Esophagus muscularis mucosa (tissue), 4 donors: ENCODE measurements at regions not wholly inside any gene's neighbourhood (a gene's known extent, or its start where the extent isn't known, plus 50 kb on each side); places are given as distances from the start of the nearest gene placed in this dataset.

Experiments used
- DNase-seq: peaks from one replicate; pipeline ENCODE4 v3.0.0-alpha.2; 2017; ENCODE audit errors: extremely low spot score
- H3K27ac ChIP-seq, 4 donors: fragments of 200-600 bp; sonication (generic); replicated peaks in 1 of 4; 1 replicate in 3 of 4; 2 replicates in 1 of 4; pipeline ENCODE4 v1.5.1; 2016 to 2019; ENCODE audit warnings: mild to moderate bottlenecking in 1 of 4
- H3K27me3 ChIP-seq, 4 donors: fragments of 200-600 bp; sonication (generic); one replicate each; pipeline versions ENCODE4 v1.5.1 to v1.6.0; 2016 to 2019
- H3K36me3 ChIP-seq, 4 donors: fragments of 200-600 bp; sonication (generic); one replicate each; pipeline ENCODE4 v1.5.1; 2016 to 2019
- H3K4me1 ChIP-seq, 4 donors: fragments of 200-600 bp; sonication (generic); one replicate each; pipeline ENCODE4 v1.5.1; 2016 to 2019
- H3K4me3 ChIP-seq, 4 donors: fragments of 200-600 bp; sonication (generic); 1 replicate in 2 of 4; 2 replicates in 2 of 4; pipeline ENCODE4 v1.5.1; 2016 to 2019; ENCODE audit warnings: mild to moderate bottlenecking in 4 of 4, moderate library complexity in 1 of 4
- H3K9me3 ChIP-seq, 4 donors: fragments of 200-600 bp; sonication (generic); 1 replicate in 3 of 4; 2 replicates in 1 of 4; pipeline ENCODE4 v1.5.1; 2016 to 2019
- CTCF ChIP-seq, 3 experiments: fragments of 200-600 bp in 2 of 3; fragments of 450-650 bp in 1 of 3; sonication (generic) in 2 of 3; IDR thresholded peaks; one replicate each; pipeline ENCODE4 v1.5.1; 2017 to 2019; ENCODE audit warnings: antibody characterized with exemption in 3 of 3, mild to moderate bottlenecking in 2 of 3, moderate library complexity in 1 of 3
- EP300 ChIP-seq: sonication (generic); formaldehyde crosslinking; IDR thresholded peaks from one replicate; pipeline ENCODE4 v1.6.1; 2017; ENCODE audit warnings: antibody characterized with exemption
- POLR2A ChIP-seq: fragments of 450-650 bp; IDR thresholded peaks from one replicate; pipeline ENCODE4 v1.6.1; 2017; ENCODE audit warnings: antibody characterized with exemption, moderate library complexity, mild to moderate bottlenecking, low read depth
- POLR2AphosphoS5 ChIP-seq, 2 donors: sonication (generic); formaldehyde crosslinking; IDR thresholded peaks; one replicate each; pipeline ENCODE4 v1.6.1; 2017; ENCODE audit warnings: antibody characterized with exemption in 2 of 2
- WGBS: methylation state at CpG from one replicate; pipeline ENCODE4 v1.1.5; 2018; 5-methylcytosine and 5-hydroxymethylcytosine counted together
- intact Hi-C: fragments of 100-400 bp; cut with DNase I; formaldehyde crosslinking; loops from one replicate; pipeline ENCODE4 v1.15.1; 2023

DNA sequence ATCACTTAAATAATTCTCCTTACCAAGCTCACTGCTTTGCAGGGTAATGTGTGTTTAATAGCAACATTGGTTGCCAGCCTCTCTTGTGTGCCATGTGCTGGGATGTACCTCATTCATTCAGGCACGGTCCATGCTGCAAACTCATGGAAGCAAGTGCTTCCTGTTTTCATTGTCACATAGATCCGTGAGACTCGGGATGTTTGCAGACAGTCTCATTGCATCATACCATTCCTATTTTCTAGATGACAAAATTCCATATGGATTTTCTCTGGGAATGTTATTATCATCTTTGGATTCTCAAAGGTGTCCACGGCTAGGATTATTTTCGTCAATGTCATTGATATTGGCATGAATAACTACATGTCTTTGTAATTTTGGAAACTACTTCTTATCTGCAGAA is 60.0 kb upstream of the HDAC4 start:
- TF ChIP-seq POLR2A (no peak), CTCF (IDR thresholded peaks at IDR 0.05) (no peak), EP300 (no peak), POLR2AphosphoS5 (IDR thresholded peaks at IDR 0.05) (no peak)
- intact Hi-C loops, result no loop called here
- H3K36me3 ChIP-seq, result no peaks in the 10 kb centered on the region
- peaks cover 13 to 34% (median 33%) of the 10 kb centered on the region in 4 donors for H3K4me1 ChIP-seq
- peak; percentile 47 for DNase-seq
- WGBS, result 55% methylated on average over 5 of the region's 5 CpGs
- no peaks in the 10 kb centered on the region for H3K9me3 ChIP-seq
- H3K27ac ChIP-seq, result no peak overlapping the region
- peaks cover 0 to 8% (median 0%) of the 10 kb centered on the region in 4 donors for H3K27me3 ChIP-seq
- no peak overlapping the region for H3K4me3 ChIP-seq

DNA sequence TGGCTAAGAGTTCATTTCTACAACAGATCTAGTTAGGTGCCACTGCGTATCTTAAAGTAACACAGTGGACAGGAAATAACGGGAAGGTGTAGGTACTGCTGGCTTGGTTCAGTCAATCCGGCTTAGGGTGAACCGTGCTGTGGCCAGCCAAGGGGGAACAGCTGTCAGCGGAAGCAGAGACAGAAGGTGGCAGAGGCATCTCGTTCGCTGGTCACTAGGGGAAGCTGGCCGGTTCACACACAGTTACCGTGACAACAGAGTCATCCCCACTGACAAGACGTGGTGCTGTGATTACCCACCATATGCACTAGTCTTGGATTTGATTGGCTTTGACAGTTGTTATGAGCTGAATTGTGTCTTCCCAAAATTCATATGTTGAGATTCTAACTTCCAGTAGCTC is 58.8 kb upstream of the HDAC4 start:
- WGBS, result 88% methylated on average over 10 of the region's 10 CpGs
- peak; percentile 34 for DNase-seq

DNA sequence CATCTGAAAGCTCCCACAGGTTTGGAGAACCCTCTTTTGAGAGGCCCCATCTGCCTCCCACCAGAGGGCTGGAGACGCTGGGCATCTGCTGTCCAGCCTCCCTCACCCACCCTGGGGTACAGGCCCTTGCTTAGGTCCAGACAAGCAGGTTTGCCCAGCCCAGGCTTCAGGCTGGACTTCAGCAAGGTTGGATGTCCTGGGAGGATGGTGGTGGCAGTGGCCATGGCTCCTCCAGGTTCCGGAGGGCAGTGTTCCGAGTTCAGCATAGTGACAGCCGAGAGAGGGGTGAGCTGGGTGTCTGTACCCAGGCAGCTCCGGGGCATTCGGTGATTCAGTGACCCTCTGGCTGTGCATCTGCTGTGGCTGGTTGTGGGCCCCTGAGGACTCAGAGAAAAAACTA is 58.2 kb upstream of the HDAC4 start:
- no peak overlapping the region for H3K4me3 ChIP-seq
- peak; percentile 72 for DNase-seq
- H3K4me1 ChIP-seq, result peaks cover 12 to 17% (median 16%) of the 10 kb centered on the region in 4 donors
- TF ChIP-seq POLR2AphosphoS5 (IDR thresholded peaks at IDR 0.05), result no peak
- no peak for TF ChIP-seq POLR2A
- no peak for TF ChIP-seq EP300
- TF ChIP-seq CTCF (IDR thresholded peaks at IDR 0.05), result no peak
- peaks cover 0 to 9% (median 0%) of the 10 kb centered on the region in 4 donors for H3K27me3 ChIP-seq
- H3K9me3 ChIP-seq, result no peaks in the 10 kb centered on the region
- WGBS, result 92% methylated on average over 6 of the region's 6 CpGs
- no peaks in the 10 kb centered on the region for H3K36me3 ChIP-seq
- intact Hi-C loops, result no loop called here
- no peak overlapping the region for H3K27ac ChIP-seq

More for the DNA sequence above, 58.8 kb upstream of the HDAC4 start:
- Histone ChIP-seq H3K36me3 (no peaks in the 10 kb centered on the region), H3K4me1 (peaks cover 13 to 22% (median 21%) of the 10 kb centered on the region in 4 donors), H3K27ac (no peak overlapping the region), H3K4me3 (no peak overlapping the region), H3K27me3 (peaks cover 0 to 9% (median 0%) of the 10 kb centered on the region in 4 donors), H3K9me3 (no peaks in the 10 kb centered on the region)
- TF ChIP-seq CTCF (IDR thresholded peaks at IDR 0.05), result no peak
- no peak for TF ChIP-seq POLR2A
- no peak for TF ChIP-seq POLR2AphosphoS5 (IDR thresholded peaks at IDR 0.05)
- no peak for TF ChIP-seq EP300
- intact Hi-C loops, result no loop called here

DNA sequence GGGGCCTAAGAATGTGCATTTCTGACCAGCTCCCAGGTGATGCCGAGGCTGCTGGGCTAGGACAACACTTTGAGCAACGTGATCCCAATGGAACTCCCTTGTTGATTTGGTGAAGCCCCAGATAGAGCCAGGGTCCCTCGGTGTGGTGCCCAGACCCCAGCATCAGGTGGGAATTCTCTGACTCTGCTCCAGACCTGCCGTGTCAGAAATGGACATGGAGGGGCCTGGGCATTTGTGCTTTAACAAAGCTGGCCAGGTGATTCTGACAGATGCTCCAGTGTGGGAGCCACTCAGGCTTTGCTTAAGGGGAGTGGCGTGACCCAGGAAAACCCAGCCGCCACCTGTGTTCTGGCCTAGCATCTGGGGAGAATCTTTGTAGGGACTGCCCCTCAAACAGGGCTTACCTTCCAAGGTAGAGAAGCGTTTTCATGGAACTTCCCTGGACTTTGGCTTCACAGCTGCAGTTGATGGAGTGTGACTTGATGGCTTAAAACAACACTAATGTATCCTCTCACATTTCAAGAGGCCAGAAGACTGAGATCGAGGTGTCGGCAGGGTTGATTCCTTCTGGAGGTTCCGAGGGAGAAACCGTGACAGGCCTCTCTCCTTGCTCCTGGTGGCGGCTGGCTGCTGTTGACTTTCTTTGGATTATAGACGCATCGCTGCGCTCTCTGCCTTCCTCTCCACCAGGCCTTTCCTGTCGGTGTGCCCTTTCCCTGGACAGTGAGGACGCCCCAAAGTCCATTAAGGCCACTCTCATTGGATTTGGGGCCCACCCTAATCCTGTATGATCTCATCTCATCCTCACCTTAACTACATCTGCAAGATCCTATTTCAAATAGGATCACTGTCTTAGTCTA is 57.0 kb upstream of the HDAC4 start:
- peak; percentile 64 for DNase-seq
- H3K4me3 ChIP-seq, result no peak overlapping the region
- peaks cover 0 to 4% (median 3%) of the 10 kb centered on the region in 4 donors for H3K4me1 ChIP-seq
- WGBS, result 92% methylated on average over 12 of the region's 17 CpGs
- intact Hi-C loops, result no loop called here
- H3K27me3 ChIP-seq, result peaks cover 0 to 9% (median 0%) of the 10 kb centered on the region in 4 donors
- TF ChIP-seq POLR2AphosphoS5 (IDR thresholded peaks at IDR 0.05), result no peak
- TF ChIP-seq EP300, result no peak
- no peak for TF ChIP-seq CTCF (IDR thresholded peaks at IDR 0.05)
- no peak for TF ChIP-seq POLR2A
- peaks cover 0 to under 1% (median 0%) of the 10 kb centered on the region in 4 donors for H3K9me3 ChIP-seq
- no peaks in the 10 kb centered on the region for H3K36me3 ChIP-seq
- H3K27ac ChIP-seq, result no peak overlapping the region
